Stomach (tissue), 8 donors: ENCODE measurements at regions not wholly inside any gene's neighbourhood (a gene's known extent, or its start where the extent isn't known, plus 50 kb on each side); places are given as distances from the start of the nearest gene placed in this dataset.
"Not testable (repeated sequence)": the region's sequence is repeated elsewhere in the genome, so short reads cannot be mapped to it uniquely, and the experiment has no call there.

Experiments
- DNase-seq, 2 donors: peaks; one replicate each; pipeline versions ENCODE4 v3.0.0 to v3.0.0-alpha.2; 2013 to 2019
- H3K27ac ChIP-seq, 5 donors: fragments of 200-600 bp in 4 of 5; sonication (generic) in 4 of 5; one replicate each; pipeline ENCODE4 v1.5.1; 2013 to 2019; ENCODE audit warnings: mild to moderate bottlenecking in 1 of 5, moderate library complexity in 1 of 5
- H3K27me3 ChIP-seq, 3 donors: fragments of 200-600 bp; sonication (generic); one replicate each; pipeline ENCODE4 v1.5.1; 2017 to 2019; ENCODE audit warnings: mixed run types in 1 of 3
- H3K36me3 ChIP-seq, 4 donors: fragments of 200-600 bp; sonication (generic); 1 replicate in 3 of 4; 2 replicates in 1 of 4; pipeline ENCODE4 v1.5.1; 2016 to 2019
- H3K4me1 ChIP-seq, 4 donors: fragments of 200-600 bp; sonication (generic); one replicate each; pipeline ENCODE4 v1.5.1; 2016 to 2019
- H3K4me3 ChIP-seq, 4 donors: fragments of 200-600 bp; sonication (generic) in 3 of 4; one replicate each; pipeline ENCODE4 v1.5.1; 2016 to 2019; ENCODE audit warnings: mild to moderate bottlenecking in 1 of 4
- H3K9me3 ChIP-seq, 4 donors: fragments of 200-600 bp; sonication (generic); one replicate each; pipeline ENCODE4 v1.5.1; 2016 to 2019
- WGBS, 5 donors: extraction: QIAGEN DNeasy Blood & Tissue Kit in 3 of 5; methylation state at CpG; one replicate each; pipeline versions ENCODE4 v1.1.5 to v1.1.7; 2013 to 2018; 5-methylcytosine and 5-hydroxymethylcytosine counted together
- intact Hi-C: fragments of 100-400 bp; cut with DNase I; formaldehyde crosslinking; loops from one replicate; pipeline ENCODE4 v1.15.1; 2023; ENCODE audit warnings: low total_unique reads
- donor health status: healthy with polysubstance abuse.
- donor health status: Bipolar disorder and iron deficiency.
- donor health status: healthy.

- H3K4me1 ChIP-seq, intact Hi-C loops, H3K27me3 ChIP-seq, H3K27ac ChIP-seq, H3K4me3 ChIP-seq, H3K9me3 ChIP-seq, H3K36me3 ChIP-seq: not testable (repeated sequence)
- WGBS, 5 donors = 15 to 82% (median 40%) methylated on average over 1 to 2 of the region's 3 CpGs; no CpG with 5 or more reads in 2 of the 5 donors
- peak in 1 of 2 donors; percentile 3 for DNase-seq
Measured at GRCh38 chr1:99481-99880, 352.0 kb downstream of the OR4F29 start.

- no CpG with 5 or more reads among the region's 1 CpG for WGBS, 5 donors
Measured at GRCh38 chr1:98811-99210, 352.7 kb downstream of the OR4F29 start.

GRCh38 chr1:91279-91678 lies 360.2 kb downstream of the OR4F29 start:
- intact Hi-C loops, H3K36me3 ChIP-seq, DNase-seq, H3K27ac ChIP-seq, H3K4me1 ChIP-seq, H3K4me3 ChIP-seq, H3K9me3 ChIP-seq, H3K27me3 ChIP-seq: not testable (repeated sequence)
- WGBS, 5 donors = 2% methylated on average over 4 of the region's 4 CpGs; no CpG with 5 or more reads in 4 of the 5 donors

More at GRCh38 chr1:98811-99210, 352.7 kb downstream of the OR4F29 start:
- H3K27ac ChIP-seq, intact Hi-C loops, DNase-seq, H3K9me3 ChIP-seq, H3K4me3 ChIP-seq, H3K27me3 ChIP-seq, H3K4me1 ChIP-seq, H3K36me3 ChIP-seq: not testable (repeated sequence)

- H3K27ac ChIP-seq, intact Hi-C loops, H3K27me3 ChIP-seq, H3K4me1 ChIP-seq, H3K36me3 ChIP-seq, DNase-seq, H3K4me3 ChIP-seq, H3K9me3 ChIP-seq: not testable (repeated sequence)
- WGBS, 5 donors = 83 to 94% methylated on average over 7 to 9 of the region's 9 CpGs; no CpG with 5 or more reads in 3 of the 5 donors
Measured at GRCh38 chr1:88110-88509, 363.4 kb downstream of the OR4F29 start.

GRCh38 chr1:79152-79551 lies 372.3 kb downstream of the OR4F29 start:
- H3K27me3 ChIP-seq, H3K4me3 ChIP-seq, H3K4me1 ChIP-seq, H3K9me3 ChIP-seq, intact Hi-C loops, H3K27ac ChIP-seq, DNase-seq, H3K36me3 ChIP-seq: not testable (repeated sequence)
- 33 to 61% methylated on average over 3 of the region's 3 CpGs; no CpG with 5 or more reads in 3 of the 5 donors for whole genome bisulfite sequencing, 5 donors

- H3K9me3 ChIP-seq, H3K4me3 ChIP-seq, DNase-seq, H3K4me1 ChIP-seq, H3K36me3 ChIP-seq, intact Hi-C loops, H3K27me3 ChIP-seq, H3K27ac ChIP-seq: not testable (repeated sequence)
- no CpG with 5 or more reads among the region's 2 CpGs for WGBS, 5 donors
Measured at GRCh38 chr1:65119-65518, 386.4 kb downstream of the OR4F29 start, which contains the start of gene OR4F5. OR4F5 (plus strand) TSS chr1:65419.

- H3K27me3 ChIP-seq, H3K4me1 ChIP-seq, H3K4me3 ChIP-seq, H3K27ac ChIP-seq, H3K36me3 ChIP-seq, DNase-seq, H3K9me3 ChIP-seq, intact Hi-C loops: not testable (repeated sequence)
- WGBS, 5 donors = 58 to 88% (median 76%) methylated on average over 2 to 3 of the region's 3 CpGs
Measured at GRCh38 chr1:56014-56531, 395.4 kb downstream of the OR4F29 start.

GRCh38 chr1:53182-53581 lies 398.3 kb downstream of the OR4F29 start:
- H3K27ac ChIP-seq, intact Hi-C loops, H3K4me1 ChIP-seq, H3K4me3 ChIP-seq, DNase-seq, H3K27me3 ChIP-seq, H3K36me3 ChIP-seq, H3K9me3 ChIP-seq: not testable (repeated sequence)
- WGBS, 5 donors = 67% methylated on average over 1 of the region's 1 CpG; no CpG with 5 or more reads in 4 of the 5 donors

- H3K4me1 ChIP-seq, H3K27me3 ChIP-seq, H3K4me3 ChIP-seq, intact Hi-C loops, H3K36me3 ChIP-seq, H3K9me3 ChIP-seq, DNase-seq, H3K27ac ChIP-seq: not testable (repeated sequence)
- no CpG with 5 or more reads among the region's 2 CpGs for WGBS, 5 donors
Measured at GRCh38 chr1:41965-42466, 409.5 kb downstream of the OR4F29 start.

GRCh38 chr1:41197-41596 lies 410.3 kb downstream of the OR4F29 start:
- H3K9me3 ChIP-seq, H3K4me3 ChIP-seq, H3K27ac ChIP-seq, H3K27me3 ChIP-seq, H3K4me1 ChIP-seq, DNase-seq, H3K36me3 ChIP-seq, intact Hi-C loops: not testable (repeated sequence)

GRCh38 chr1:29183-29582 lies 422.3 kb downstream of the OR4F29 start:
- intact Hi-C loops, DNase-seq: not testable (repeated sequence)
- 0 to 3% methylated on average over 7 to 8 of the region's 52 CpGs; no CpG with 5 or more reads in 3 of the 5 donors for WGBS, 5 donors

GRCh38 chr1:17298-17697 lies 434.2 kb downstream of the OR4F29 start:
- H3K4me3 ChIP-seq, H3K27me3 ChIP-seq, H3K4me1 ChIP-seq, DNase-seq, H3K27ac ChIP-seq, intact Hi-C loops, H3K9me3 ChIP-seq: not testable (repeated sequence)
- WGBS, 5 donors = 91 to 98% (median 96%) methylated on average over 5 to 7 of the region's 12 CpGs; no CpG with 5 or more reads in 1 of the 5 donors
- peaks cover 0 to 12% (median 5%) of the 10 kb centered on the region in 4 donors for H3K36me3 ChIP-seq

More at GRCh38 chr1:29183-29582, 422.3 kb downstream of the OR4F29 start:
- H3K27ac ChIP-seq, H3K9me3 ChIP-seq, H3K36me3 ChIP-seq, H3K4me1 ChIP-seq, H3K4me3 ChIP-seq, H3K27me3 ChIP-seq: not testable (repeated sequence)
